HG03521 (cell line): ENCODE measurements at regions not wholly inside any gene's neighbourhood (a gene's known extent, or its start where the extent isn't known, plus 50 kb on each side); places are given as distances from the start of the nearest gene placed in this dataset.
A peak's percentile ranks its signal among the peaks of the same experiment; 100 is the strongest.
"Not testable (repeated sequence)": the region's sequence is repeated elsewhere in the genome, so short reads cannot be mapped to it uniquely, and the experiment has no call there.

ENCODE experiments used
- ATAC-seq: cut with Tn5 transposase; IDR thresholded peaks from one replicate; pipeline ENCODE4 v1.9.1; 2021; ENCODE audit warnings: mild to moderate bottlenecking, moderate library complexity; ENCODE audit not compliant: unreplicated experiment

DNA sequence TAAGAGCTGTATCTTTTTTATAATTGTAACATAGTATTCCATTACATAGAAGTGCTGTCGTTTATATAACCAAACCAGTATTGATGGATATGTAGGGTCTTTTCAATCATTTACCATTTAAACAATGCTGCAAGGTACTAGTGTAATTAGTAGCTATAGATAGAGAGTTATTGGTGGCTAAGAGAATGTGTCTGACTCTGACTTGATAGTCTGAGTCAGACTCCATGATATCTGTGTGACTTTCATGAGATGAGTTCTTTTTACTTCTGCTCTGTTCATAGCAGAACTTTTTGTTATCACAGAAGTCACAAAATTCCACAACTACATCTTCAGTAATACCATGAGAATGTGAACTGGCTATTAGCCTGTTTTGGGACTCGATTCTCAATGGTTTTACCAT, 150.6 kb downstream of the FHIP1A start:
- no peak for ATAC-seq

DNA sequence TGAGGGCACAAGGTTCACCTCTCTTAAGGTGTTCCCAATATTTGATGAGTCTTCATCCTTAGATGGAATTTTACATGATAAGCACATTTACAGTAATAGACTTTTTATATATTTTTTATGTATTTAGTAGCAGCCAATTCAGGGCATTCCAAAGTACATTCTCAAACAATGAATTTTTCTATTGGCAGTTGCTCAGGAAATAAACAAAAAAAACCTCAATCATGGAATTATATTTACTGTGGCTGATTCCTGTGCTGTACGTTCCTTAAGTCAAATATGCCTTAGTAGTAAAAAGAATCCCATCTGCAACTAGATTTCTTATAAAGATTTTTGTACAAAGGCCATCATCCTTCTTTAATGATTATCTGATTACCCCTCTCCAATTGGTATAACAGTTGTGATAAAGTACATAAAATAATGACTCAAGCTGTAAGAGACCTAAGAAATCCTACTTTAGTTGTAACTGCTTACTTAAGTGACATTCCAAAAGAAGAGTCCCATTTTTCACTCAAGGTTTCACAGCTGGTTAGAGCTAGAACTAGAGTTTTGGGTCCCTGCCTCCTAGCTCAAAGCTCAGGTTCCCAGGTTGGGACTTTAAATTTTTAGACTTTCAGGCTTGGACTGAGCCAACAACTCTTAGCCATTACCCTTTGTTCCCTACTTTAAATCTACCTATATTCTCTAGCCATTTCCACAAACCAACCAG, 152.7 kb downstream of the FHIP1A start:
- ATAC-seq = no peak

DNA sequence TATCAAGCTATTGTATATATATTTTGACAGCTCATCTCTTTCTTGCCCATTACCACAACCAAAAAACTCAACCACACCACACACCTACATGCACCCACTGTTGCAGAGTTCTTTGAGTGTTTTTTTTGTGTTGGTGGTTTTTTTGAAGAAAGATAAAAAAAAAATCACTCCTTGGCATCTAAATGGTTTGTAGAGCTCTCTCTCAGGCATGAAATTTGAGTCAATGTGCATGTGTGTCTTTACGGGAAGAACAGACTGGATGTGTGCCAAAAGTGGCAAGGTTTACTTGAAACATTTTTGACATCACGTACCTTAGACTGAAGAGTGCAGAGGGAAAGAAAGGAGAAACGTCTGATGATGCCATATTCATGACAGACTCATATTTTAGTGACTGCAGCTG, 154.2 kb downstream of the FHIP1A start:
- ATAC-seq = no peak

DNA sequence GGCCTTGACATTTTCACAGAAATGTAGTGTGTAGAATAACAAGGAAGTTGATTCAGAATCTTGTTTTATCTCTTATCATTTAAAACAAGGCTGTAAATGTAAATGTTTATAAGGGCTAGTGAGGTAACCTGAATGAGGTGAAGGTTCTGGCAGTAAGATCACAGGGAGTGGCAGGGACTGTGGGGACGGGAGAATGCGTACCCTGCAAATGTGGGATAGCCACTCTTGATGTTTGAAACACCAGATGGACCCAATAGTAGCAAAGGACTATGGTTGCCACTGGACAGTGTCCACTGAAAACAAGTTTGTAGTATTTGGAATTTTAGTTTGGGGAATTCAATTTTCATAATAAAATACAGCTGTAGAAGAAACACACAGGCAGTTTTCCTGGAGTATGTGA, 155.3 kb downstream of the FHIP1A start:
- no peak for ATAC-seq

DNA sequence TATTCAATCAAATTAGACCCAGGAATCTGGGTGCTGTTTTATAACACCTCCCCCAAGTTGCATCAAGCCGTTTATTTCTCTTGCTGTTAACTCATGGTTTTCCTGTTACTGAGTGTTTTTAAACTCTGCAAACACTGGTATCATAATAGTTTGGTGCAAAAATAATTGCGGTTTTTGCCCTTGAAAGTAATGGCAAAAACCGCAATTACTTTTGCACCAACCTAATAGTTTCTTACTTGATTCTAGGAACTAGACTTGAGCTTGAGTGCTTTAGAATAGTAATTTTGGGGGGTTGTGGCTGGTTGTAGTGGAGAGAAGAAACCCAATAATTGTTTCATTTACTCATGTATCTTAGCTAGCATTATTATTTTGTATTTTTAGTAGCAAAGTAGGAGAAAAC, 156.6 kb downstream of the FHIP1A start:
- ATAC-seq = no peak

DNA sequence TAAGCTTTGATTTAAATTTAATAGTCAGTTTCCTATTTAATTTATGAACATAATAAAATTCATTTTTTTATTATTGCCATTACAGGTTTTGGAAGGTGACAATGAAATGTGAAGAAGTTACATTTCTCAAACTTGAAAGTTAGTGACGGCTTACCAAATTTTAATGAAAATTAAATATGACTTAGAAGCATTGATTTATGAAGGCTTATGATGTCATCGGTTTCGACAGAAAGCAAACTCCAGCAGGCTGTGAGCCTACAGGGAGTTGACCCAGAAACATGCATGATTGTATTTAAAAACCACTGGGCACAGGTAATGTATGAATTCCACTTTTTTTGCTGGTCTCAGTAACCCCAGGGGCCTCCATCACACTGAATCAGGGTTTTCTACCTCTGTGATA, 157.1 kb downstream of the FHIP1A start:
- no peak for ATAC-seq

DNA sequence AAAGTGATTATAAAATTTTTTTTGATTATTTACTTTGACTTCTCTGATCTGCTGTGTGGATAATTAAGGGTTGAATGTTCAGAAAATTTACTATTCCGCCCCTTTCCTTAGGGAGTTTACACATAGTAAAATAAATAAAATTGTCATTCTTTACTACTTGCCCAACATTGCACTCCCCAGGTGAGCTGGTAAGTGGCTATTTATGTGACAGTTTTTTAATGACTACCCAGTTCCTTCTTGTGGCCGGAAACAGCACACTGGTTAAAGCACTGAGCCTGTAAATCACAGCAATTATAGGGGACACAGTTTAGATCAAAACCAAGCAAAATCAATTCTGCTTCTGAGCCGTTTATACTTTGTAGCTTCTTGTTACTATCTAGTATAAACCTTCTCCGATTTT, 158.1 kb downstream of the FHIP1A start:
- peak; percentile 62 for ATAC-seq

DNA sequence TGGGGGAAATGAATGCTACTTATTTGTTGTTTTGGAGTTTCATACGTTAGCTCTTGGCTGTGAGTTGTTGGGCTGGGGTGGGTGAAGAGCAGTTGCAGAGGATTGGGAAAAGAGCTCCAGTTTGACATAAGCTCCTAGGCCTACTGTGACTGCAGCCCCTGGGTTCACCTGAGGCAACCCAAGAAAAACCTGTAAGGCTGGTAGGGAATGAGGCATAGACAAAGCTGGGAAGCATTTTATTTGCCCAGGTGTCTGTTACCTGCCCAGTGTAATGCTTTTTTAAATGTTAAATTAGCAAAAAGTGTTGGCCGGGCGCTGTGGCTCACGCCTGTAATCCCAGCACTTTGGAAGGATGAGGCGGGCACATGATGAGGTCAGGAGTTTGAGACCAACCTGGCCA, 160.0 kb downstream of the FHIP1A start:
- ATAC-seq = no peak

DNA sequence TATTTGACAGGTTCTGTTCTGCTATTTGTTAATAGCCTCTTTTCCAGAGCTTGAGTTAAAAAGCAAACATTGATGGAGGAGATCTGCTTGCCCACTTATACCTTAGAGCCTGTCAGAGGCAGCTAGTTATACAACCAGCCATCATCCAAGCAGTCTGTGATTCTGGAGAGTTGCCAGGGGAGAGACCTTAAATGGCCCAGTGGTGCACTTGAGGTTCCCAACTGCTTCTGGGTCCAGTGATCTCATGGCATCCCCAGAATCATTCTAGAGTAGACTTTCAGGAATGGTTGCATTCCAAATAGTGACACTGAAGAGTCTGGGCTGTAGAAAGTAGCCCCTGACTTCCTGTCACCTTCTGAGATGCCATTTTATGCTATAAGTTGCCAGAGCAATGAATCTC, 160.7 kb downstream of the FHIP1A start:
- no peak for ATAC-seq

DNA sequence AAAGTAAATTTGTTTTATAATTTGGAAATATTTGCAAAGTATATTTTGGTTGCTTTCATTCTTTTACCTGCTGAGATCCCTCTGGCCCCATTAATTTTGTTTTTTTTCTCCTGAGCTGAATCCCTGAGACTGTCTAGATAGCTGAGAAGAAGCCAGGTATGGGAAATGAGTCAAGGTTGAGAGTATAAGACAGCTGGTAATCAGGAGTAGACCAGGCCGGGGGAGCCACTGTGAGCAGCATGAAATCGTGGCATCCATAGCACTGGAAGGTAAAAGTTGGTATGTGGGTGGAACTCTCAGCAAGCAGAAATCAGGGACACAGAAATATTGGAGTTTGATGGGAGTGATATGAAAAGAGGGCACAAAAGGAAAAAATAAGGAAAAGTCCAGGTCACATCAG, 164.5 kb downstream of the FHIP1A start:
- no peak for ATAC-seq

DNA sequence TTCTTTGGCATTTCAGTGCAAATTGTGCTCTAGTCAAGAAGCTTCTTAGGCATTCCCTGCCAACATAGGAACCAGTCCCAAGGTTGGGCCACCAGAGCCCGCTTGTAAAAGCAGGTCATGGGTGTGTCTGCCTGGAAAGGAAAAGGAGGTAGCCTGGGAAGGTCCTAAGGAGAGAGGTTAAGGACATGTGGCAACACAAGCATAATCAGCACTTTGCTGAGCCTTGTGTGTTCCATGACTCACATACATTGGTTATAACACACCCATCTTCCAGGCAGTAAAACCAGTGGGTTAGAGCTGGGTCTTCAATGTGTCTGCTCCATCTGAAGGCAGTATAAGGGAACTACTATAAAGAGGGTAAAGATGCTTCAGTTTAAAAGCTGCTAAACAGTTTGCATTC, 165.0 kb downstream of the FHIP1A start:
- ATAC-seq = no peak

DNA sequence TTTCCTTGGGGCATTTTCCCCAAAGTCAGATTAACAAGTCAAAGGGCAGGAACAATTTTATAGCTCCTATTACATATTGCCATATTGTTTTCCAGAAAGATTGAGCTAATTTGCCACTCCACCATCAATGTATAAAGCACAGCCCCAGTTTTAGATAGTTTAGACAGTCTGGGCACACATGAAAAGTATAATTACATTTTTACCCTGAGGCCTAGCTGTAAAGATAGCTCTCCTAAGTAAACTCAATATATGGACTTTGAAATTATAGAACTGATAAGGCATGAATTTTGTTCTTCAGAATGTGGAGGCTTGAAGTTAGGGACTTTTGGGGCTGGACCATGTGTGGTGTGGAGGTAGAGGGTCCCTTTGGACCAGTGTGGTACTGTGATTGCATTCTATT, 166.0 kb downstream of the FHIP1A start:
- no peak for ATAC-seq

DNA sequence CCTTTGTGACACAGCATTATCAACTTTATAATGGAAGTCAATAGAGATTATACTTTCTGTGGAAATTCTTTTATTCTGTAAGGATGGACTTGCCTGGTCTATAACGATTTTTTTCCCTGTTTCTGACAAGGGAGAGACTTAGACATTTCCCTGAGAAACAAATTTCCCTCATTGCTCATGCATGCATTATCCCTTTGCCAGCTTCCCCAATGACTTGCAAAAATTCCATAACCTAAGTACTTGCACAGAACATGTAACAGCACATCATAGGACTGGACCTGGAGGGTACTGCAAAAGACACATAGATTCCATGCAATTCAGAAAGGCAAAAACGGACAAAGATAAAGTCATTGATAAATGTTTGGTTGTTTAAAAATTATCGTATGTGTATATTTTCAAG, 166.7 kb downstream of the FHIP1A start:
- no peak for ATAC-seq

DNA sequence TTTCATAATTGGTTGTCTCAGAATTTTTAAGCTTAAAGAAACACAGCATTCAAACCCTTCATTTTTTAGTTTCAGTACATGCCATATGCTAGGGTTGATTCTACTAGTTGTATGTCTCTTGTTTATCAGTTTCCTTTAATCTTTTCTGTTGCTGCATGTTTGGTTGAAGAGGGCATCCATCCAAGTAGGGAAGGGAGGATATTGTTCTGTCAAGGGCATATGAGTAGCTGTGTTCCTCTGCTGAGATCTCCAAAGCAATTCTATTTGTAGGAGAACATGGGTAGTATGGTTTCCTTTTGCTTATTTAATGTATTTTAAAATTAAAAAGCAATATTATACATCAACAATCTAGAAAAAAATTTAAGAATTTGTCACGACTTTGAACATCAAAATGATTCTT, 167.7 kb downstream of the FHIP1A start:
- ATAC-seq = no peak

DNA sequence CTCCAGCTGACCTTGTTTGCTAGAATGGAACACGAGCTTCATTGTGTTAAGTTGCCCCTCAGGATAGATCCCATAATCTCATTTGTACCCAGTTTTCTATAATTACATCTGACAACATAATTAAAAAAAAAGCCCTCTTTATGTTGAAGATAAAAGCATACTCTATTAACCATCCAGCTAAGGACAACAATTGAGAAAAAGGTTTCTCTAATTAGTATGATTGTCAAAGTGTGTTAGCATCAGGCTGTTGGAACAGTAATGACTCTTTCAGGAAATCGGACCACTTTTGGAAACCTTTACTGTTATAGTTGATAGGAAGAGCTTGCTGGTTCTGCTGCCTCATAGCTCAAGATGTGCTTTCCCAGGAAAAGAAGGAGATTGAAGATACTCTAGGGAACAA, 172.6 kb downstream of the FHIP1A start:
- ATAC-seq = no peak

DNA sequence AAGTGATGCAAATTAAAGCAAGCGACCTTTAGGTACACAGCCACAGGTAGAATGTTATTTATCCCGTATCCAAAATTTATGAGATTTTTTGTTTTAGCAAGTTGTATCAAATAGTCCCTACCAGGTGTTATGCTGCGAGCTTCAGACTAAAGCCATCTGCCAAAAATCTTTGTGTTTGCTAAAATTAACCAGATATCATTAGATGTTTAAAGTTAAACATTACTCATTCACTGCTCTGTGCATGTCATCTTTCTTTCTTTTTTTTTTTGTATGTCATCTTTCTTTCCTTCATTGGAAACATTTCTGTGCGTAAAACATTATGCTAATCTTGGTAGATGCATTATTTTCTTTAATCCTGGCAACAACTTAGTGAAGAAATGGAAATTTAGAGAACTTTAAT, 173.1 kb downstream of the FHIP1A start:
- ATAC-seq = no peak

DNA sequence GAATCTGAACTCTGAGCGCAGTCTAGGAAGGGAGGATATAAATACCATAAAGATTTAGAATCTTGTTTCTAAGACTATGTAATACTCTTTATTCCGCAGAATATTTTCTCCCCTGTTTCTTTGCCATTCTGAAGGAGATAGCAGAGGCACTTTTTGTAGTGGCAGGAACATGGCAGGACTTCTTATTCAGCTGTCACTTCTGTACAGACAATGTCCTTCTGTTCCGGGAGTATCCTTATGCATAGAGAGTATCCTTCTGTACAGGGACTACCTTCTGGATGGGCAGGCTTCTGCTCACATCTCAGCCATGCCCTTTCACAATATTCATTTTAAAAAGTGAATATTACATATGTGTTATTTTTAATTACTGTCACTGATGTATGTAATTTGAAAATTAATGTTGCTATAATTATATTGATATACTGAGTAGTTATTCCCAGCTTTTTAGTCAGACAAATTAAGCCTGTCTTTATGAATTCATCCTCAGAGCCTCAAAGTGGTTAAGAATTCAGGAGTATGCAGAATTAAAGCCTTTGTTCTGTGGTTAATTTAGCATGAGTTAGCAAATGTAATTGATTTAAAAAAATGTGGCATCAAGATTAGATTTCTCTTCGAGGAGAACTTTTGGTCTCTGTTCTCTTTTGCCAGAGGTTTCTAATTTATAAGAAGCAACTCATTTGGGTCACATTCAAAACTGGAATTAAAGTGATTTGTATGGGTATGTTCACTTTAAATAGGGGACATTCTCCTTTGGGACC, 174.4 kb downstream of the FHIP1A start:
- ATAC-seq = no peak

DNA sequence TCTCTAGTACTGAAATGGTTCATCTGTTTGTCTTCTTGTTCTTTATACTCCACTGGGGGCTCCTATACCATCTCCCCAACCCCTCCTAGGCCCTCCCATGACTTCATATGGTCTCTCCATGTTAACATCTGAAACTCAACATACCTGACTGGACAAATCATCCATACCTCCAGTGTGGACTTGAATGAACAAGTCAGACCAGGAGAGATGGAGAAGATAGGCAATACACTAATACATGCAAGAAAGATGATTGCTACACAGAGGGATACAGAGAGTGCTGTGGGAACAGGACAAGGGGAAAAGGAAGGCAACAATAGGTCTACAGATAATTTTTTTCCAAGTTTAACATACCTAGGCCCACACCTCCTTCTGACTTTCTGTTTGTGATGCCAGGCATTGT, 175.1 kb downstream of the FHIP1A start:
- ATAC-seq = no peak

DNA sequence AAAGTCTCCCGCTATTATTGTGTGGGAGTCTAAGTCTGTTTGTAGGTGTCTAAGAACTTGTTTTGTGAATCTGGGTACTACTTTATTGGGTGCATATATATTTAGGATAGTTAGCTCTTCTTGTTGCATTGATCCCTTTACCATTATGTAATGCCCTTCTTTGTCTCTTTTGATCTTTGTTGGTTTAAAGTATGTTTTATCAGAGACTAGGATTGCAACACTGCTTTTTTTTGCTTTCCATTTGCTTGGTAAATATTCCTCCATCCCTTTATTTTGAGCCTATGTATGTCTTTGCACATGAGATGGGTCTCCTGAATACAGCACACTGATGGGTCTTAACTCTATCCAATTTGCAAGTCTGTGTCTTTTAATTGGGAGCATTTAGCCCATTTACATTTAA, 165.2 kb downstream of the GATB start:
- ATAC-seq = not testable (repeated sequence)

DNA sequence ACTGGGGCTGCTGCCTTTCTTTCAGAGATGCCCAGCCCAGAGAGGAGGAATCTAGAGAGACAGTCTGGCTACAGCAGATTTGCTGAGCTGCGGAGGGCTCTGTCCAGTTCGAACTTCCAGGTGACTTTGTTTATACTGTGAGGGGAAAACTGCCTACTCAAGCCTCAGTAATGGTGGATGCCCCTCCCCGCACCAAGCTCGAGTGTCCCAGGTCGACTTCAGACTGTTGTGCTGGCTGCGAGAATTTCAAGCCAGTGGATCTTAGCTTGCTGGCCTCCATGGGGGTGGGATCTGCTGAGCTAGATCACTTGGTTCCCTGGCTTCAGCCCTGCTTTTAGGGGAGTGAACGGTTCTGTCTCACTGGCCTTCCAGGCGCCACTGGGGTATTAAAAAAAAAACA, 163.1 kb downstream of the GATB start:
- ATAC-seq = not testable (repeated sequence)

DNA sequence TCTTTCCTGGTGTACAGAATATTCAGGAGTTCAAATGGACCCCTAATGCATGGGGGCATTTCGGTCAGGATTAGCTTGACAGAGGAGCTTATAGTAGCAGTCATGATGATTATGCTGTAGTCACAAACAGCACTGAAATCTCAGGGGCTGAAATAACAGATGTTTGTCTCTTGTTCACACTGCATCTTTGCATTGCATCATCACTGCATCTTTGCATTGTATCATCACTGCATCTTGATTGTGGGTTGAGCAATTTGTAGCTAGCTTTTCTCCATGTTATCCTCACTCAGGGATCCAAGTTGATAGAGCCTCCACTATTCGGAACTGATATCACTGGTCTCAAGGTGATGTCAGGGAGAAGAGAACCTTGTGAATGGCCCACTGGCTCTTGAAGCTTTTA, 160.9 kb downstream of the GATB start:
- ATAC-seq = no peak

DNA sequence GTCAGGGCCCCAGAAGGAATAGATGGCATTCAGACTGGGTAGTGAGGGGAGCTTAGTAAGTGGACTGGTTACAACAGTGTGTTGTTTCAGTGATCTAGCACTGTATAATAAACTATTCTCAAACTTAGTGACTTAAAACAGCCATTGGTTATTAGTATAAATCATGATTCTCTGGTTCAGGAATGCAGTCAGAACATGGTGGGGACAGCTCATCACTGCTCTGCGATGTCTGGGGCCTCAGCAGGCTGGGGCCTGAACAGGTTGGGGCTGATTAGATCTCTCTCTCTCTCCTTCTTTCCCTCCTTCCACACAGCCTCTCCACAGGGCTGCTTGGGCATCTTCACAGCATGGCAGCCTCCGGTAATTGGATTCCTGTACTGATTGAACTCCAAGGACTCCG, 160.4 kb downstream of the GATB start:
- ATAC-seq = no peak

DNA sequence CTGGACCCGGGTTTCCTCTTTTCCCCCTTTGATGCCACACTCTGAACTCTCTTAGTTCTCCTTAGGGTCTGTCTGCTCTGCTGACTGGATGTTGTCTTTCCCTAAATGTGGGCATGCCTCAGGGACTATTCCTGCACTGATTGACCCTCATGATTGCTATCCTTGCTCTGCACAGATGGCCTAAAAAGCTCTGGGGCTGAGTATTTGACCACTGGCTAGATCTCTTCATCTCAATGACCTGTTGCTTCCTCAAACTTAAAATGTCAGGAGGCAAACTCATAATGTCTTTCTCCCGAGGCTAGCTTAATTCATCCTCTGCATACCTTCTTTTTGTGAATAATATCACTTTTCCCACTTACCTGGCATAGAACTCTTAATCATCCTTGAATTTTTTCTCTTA, 157.4 kb downstream of the GATB start:
- no peak for ATAC-seq
